ENCODE measurements at regions not wholly inside any gene's neighbourhood (a gene's known extent, or its start where the extent isn't known, plus 50 kb on each side); places are given as distances from the start of the nearest gene placed in this dataset.

DNA sequence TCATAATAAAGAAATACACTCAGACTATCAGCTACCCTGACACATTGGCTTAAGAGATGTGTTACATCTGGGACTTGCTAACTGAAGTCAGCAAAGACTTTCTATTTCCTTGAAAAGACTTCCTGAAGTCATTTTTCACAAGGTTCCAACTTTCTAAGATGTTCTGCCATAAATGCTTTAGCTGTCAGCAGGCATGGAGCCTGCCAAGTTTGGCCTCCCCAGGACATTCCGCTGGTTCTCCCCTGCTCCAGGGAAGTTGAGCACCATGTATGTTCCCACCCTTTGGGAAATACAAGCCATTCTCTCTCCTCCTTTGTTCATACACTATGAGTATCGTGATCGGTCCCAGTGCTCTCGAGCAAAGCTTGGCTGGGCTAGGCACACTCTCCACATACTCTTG lies 202.7 kb upstream of the CCDC68 start:
- Histone ChIP-seq H2AFZ (ENCODE audit: control insufficient read depth, low read length) (no peak overlapping the region), H3K4me2 (ENCODE audit: control insufficient read depth, extremely low read depth, insufficient read depth, low read depth, low read length) (no peak overlapping the region), H3K9me3 (ENCODE audit: control insufficient read depth, low read depth, low read length) (no peaks in the 10 kb centered on the region), H4K20me1 (ENCODE audit: control insufficient read depth, extremely low read depth, insufficient read depth, low read length) (no peaks in the 10 kb centered on the region), H3K79me2 (ENCODE audit: control insufficient read depth, insufficient read depth, low read length) (no peaks in the 10 kb centered on the region), H3K9ac (ENCODE audit: control insufficient read depth, extremely low read depth, insufficient read depth, low read length) (no peak overlapping the region), H3K4me3 (ENCODE audit: control insufficient read depth in 2 of 3, extremely low read depth in 1 of 3, insufficient read depth in 2 of 3, low read depth in 1 of 3, low read length in 3 of 3) (no peak overlapping the region), H3K27me3 (ENCODE audit: control insufficient read depth, extremely low read depth, insufficient read depth, low read length) (no peaks in the 10 kb centered on the region), H3K4me1 (ENCODE audit: control insufficient read depth, extremely low read depth, insufficient read depth, low read length) (peaks cover 7% of the 10 kb centered on the region), H3K9me1 (ENCODE audit: control insufficient read depth, extremely low read depth, insufficient read depth, low read length) (no peaks in the 10 kb centered on the region), H3K36me3 (ENCODE audit: control insufficient read depth in 2 of 2, extremely low read depth in 1 of 2, insufficient read depth in 2 of 2, low read length in 2 of 2) (no peaks in the 10 kb centered on the region), H3K27ac (ENCODE audit: control insufficient read depth, insufficient read depth, low read length) (no peak overlapping the region)
- FAIRE-seq, result no peak
- TF ChIP-seq, protein P1, sequence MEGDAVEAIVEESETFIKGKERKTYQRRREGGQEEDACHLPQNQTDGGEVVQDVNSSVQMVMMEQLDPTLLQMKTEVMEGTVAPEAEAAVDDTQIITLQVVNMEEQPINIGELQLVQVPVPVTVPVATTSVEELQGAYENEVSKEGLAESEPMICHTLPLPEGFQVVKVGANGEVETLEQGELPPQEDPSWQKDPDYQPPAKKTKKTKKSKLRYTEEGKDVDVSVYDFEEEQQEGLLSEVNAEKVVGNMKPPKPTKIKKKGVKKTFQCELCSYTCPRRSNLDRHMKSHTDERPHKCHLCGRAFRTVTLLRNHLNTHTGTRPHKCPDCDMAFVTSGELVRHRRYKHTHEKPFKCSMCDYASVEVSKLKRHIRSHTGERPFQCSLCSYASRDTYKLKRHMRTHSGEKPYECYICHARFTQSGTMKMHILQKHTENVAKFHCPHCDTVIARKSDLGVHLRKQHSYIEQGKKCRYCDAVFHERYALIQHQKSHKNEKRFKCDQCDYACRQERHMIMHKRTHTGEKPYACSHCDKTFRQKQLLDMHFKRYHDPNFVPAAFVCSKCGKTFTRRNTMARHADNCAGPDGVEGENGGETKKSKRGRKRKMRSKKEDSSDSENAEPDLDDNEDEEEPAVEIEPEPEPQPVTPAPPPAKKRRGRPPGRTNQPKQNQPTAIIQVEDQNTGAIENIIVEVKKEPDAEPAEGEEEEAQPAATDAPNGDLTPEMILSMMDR (optimal IDR thresholded peaks at IDR 0.05 in 1 of 3, IDR thresholded peaks at IDR 0.05 in 1 of 3, conservative IDR thresholded peaks at IDR 0.05 in 1 of 3; ENCODE audit: extremely low read depth in 1 of 3, insufficient read depth in 2 of 3, low read length in 3 of 3), result no peak
- TF ChIP-seq EZH2 (IDR thresholded peaks at IDR 0.05; ENCODE audit: low read length), result no peak
- no peak for DNase-seq (ENCODE audit: low read depth, low spot score)
- dilution Hi-C loops (cut with MboI; ENCODE audit: extremely low pct_ligation_motif_present, low sequenced_read_pairs), result no loop called here

DNA sequence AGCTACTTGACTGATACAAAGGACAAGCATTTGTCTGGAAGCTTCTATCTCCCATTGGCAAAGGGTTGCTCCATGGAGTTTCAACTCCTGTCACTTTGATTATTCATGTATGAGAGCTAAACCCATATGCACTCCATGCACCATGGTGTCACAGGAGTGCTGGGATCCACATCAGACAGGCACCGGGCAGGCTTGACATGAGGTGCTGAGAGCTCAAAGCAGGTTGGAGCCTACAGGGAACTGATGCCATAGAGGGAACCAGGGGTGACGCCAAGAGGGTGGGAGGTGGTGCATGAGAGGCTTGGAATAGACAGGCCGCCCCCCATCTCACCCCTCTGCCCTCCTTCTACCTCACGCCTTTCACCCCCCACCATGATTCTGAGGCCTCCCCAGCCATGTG lies 199.8 kb upstream of the CCDC68 start:
- no peak overlapping the region for H3K4me2 ChIP-seq (ENCODE audit: control insufficient read depth, extremely low read depth, insufficient read depth, low read depth, low read length)
- DNase-seq (ENCODE audit: low read depth, low spot score) (no peak), FAIRE-seq (no peak)
- H3K27me3 ChIP-seq (ENCODE audit: control insufficient read depth, extremely low read depth, insufficient read depth, low read length), result no peaks in the 10 kb centered on the region
- no peaks in the 10 kb centered on the region for H3K9me3 ChIP-seq (ENCODE audit: control insufficient read depth, low read depth, low read length)
- dilution Hi-C loops (cut with MboI; ENCODE audit: extremely low pct_ligation_motif_present, low sequenced_read_pairs), result no loop called here
- no peak overlapping the region for H3K4me3 ChIP-seq (ENCODE audit: control insufficient read depth in 2 of 3, extremely low read depth in 1 of 3, insufficient read depth in 2 of 3, low read depth in 1 of 3, low read length in 3 of 3)
- no peak overlapping the region for H3K9ac ChIP-seq (ENCODE audit: control insufficient read depth, extremely low read depth, insufficient read depth, low read length)
- peaks cover 8% of the 10 kb centered on the region for H3K4me1 ChIP-seq (ENCODE audit: control insufficient read depth, extremely low read depth, insufficient read depth, low read length)
- H3K9me1 ChIP-seq (ENCODE audit: control insufficient read depth, extremely low read depth, insufficient read depth, low read length), result no peaks in the 10 kb centered on the region
- H2AFZ ChIP-seq (ENCODE audit: control insufficient read depth, low read length), result no peak overlapping the region
- no peak overlapping the region for H3K27ac ChIP-seq (ENCODE audit: control insufficient read depth, insufficient read depth, low read length)
- H4K20me1 ChIP-seq (ENCODE audit: control insufficient read depth, extremely low read depth, insufficient read depth, low read length), result no peaks in the 10 kb centered on the region
- no peaks in the 10 kb centered on the region for H3K36me3 ChIP-seq (ENCODE audit: control insufficient read depth in 2 of 2, extremely low read depth in 1 of 2, insufficient read depth in 2 of 2, low read length in 2 of 2)
- TF ChIP-seq, protein P1 (optimal IDR thresholded peaks at IDR 0.05 in 1 of 3, IDR thresholded peaks at IDR 0.05 in 1 of 3, conservative IDR thresholded peaks at IDR 0.05 in 1 of 3; ENCODE audit: extremely low read depth in 1 of 3, insufficient read depth in 2 of 3, low read length in 3 of 3), result no peak
- TF ChIP-seq EZH2 (IDR thresholded peaks at IDR 0.05; ENCODE audit: low read length), result no peak
- no peaks in the 10 kb centered on the region for H3K79me2 ChIP-seq (ENCODE audit: control insufficient read depth, insufficient read depth, low read length)
